HG03469 (cell line): ENCODE measurements at regions not wholly inside any gene's neighbourhood (a gene's known extent, or its start where the extent isn't known, plus 50 kb on each side); places are given as distances from the start of the nearest gene placed in this dataset.

Source experiments
- ATAC-seq: cut with Tn5 transposase; IDR thresholded peaks from one replicate; pipeline ENCODE4 v1.9.1; 2021; ENCODE audit warnings: mild to moderate bottlenecking, moderate library complexity, moderate number of reproducible peaks; ENCODE audit not compliant: unreplicated experiment

GRCh38 chr17:73973586-73974409 is 229.7 kb upstream of the RPL38 start:
- ATAC-seq = no peak

- ATAC-seq = no peak
Observed at GRCh38 chr17:73974536-73974935, 228.9 kb upstream of the RPL38 start.

DNA sequence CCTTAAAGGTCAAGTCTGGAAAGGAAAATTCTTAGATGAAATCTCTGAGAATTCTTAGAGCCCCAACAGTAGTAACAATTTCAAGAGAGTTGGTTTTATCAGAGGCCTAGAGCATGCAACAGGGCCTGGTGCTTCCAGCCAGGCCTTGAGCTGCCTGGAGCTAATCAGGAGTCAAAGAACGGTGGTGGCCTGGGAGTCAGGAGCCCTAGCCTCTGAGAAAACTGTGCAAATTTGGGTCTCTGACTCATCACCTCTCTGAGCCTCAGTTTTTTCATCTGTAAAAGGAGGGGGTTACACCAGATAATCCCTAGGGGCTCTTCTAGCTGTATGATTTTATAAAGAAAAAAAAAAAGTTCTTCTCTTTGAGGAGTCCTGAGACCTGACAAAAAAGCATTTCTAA is 227.3 kb upstream of the RPL38 start:
- ATAC-seq = no peak

DNA sequence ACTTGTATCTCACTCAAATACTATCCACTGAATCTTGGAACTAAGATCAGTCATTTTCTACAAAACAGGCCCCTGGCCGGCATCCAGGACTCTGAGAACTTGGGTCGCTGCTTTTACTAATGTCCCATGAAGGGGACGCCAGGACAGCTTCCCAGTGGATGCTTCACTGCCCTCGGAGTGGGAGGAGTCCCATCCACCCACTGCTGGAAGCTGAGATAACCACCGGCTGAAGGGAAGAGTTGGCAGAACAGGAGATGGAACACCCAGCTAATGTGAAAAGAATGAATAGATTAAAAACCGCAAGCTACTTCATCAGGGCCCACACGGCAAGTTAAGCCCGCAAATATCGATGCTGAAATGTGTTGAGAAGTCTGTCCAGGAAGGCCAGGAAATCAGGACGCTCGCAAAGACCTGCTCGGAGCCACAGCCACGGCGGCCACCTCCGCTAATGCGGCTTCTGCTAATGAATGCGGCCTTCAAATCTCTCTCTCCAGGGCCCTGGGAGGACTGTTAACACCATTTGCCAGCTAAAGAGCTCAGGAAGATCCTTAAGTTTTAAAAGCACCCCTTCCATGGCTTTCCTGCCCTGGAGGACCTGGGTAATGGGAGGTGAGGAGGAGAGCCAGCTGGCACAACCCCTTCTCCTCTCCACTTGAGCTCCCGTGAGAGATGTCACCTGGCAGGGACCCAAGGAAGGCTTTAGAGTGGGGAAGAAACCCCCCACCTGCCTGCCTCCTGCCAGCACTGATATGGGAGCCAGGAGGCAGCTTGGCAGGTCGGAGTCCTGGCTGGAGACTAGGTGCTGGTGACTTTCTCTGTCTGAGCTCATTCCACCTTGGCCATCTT is 226.6 kb upstream of the RPL38 start:
- no peak for ATAC-seq

DNA sequence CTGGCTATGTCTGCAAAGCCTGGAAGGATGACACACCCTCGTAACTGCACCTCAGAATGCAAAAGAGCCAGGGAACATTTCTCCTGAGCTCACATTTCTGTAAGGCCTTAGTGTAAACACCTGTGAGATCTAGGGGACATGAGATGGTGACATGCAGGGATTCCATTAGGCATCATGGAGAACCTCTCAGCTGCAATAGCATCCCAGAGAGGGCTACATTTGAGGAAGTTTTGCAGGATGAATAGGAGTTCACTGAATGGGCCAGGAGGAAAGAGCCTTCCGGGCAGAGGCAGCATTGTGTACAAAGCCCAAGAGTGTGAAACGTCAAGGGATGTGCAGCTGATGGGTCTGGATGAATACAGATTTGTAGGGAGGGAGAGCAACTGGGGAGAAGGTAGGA is 223.0 kb upstream of the RPL38 start:
- ATAC-seq = no peak

DNA sequence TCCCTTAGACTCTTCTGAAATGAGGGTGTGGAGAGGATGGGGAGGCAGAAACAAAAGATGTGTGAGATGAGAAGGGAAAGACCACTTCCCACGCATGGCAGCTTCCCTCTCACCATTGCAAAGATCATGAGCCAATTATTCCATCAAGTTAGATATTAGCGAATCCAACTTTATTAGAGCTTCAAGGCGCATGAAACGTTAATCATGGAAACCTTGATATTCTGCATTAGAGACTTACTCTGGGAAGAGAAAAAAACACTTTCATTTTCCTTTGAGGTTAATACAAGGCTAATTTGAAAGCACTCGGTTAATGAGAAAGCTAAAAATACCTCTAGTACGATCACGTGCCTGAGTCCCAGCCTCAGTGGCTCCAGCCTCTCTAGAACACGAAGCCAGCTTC is 220.6 kb upstream of the RPL38 start:
- ATAC-seq = no peak

GRCh38 chr17:73983621-73984400 is 219.7 kb upstream of the RPL38 start:
- ATAC-seq = no peak

DNA sequence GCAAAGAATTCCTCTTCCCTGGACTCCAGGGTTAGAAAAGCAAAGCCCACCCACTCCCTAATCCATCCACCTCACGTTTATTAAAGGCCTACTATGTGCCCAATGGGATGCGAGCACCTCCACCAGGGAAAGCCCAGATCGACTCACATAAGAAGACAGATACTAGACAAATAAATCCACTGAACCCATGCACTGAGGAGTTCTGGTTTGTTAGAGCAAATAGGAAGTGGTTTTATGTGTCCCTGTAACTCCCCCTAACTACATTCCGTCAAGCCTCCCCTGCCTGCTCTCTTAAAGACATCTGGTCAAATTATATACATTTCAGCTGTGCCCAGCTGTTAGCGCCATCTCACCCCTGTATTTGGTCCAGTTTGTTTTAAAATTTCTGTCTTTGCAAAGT is 218.5 kb upstream of the RPL38 start:
- ATAC-seq = no peak

DNA sequence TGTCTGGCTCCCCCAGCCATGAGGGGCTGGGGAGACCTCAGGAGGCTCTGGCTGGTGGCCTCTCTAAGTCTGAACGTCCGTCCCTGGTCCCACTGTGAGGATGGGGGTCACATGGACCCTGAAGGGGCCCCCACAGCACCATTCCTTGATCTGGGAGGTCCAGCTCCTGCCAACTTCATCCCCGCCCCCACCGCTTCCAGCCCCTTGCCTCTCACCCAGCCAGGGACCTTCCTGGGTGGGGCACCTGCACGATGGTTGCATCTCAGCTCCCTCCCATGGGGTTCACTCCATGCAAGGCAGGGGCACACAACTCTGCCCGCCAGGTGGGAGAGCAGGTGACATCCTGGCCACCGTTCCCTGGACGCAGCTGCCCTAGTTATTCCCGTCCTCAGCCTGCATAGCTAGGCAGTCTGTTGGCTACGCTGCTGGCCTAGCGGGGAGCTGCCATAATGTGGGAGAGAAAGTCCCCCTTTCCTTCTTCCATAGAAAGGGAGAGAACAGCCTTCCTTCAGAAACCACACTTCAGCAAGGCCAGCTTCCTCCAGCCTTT is 217.9 kb upstream of the RPL38 start:
- ATAC-seq = no peak

GRCh38 chr17:73986641-73987177 is 216.8 kb upstream of the RPL38 start:
- no peak for ATAC-seq

- no peak for ATAC-seq
Observed at GRCh38 chr17:73987395-73987794, 216.1 kb upstream of the RPL38 start.

DNA sequence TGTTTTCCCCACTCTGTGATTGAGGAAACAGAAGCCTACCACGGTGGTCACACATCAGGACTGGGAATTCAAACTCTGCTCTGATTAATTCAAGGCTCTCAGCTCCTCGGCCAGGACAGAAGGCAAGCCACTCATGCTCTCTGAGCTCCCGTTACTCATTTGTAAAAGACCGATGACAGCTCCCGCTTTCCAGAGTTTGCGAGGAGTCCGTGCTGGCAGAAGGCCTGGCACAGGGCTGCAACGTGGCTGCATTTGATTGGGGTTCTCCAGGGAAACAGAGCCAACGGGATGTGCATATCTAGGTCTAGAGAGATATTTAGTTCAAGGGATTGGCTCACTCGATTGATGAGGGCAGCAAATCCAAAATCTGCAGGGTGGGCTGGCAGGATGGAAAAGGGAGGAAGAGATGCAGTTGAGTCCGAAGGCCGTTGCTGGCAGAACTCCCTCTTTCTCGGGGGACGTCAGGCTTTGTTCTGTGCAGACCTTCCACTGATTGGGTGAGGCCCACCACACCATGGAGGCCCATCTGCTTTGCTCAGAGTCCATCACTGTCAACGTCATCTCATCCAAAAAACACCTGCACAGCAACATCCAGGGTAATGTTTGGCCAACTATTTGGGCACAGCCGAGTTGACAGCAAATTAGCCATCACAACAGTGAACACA is 215.5 kb upstream of the RPL38 start:
- ATAC-seq = no peak

DNA sequence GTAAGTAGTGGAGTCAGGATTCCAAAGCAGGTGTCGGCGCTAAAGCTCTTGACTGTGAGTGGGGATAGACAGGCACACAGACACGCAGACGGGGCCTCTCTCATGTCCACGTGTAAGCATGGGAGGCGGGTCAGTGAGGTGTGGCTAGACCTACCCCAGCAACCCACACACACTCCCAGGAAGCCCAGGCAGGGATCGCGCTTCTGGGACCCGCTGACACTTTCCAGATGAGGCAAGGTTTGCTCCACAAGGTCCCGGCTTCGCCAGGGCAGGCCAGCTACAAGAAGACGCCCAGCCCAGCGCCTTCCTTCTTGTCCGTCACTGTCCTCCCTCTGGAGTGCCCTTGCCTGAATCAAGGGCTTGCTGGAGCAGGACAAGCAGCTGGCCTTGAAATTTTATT is 213.8 kb upstream of the RPL38 start:
- ATAC-seq = no peak

DNA sequence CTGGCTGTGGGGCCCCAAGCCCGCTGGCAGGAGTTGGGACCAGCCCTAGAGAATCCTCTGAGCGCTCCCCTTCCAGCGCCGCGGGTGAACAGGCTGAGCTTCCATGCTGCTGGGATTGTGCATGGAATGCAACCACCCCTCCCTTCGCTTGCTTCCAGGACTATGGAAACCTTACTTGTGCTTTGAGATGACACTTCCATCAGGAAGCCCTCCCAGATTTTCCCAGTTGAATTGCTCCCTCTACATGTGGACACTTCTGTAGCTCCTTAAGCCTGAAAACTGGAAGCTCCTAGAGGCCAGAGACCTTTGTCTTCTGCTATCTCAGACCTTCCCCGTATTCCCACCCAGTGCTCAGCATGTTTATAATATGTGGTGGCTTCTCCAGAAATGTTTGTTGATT is 213.2 kb upstream of the RPL38 start:
- no peak for ATAC-seq

DNA sequence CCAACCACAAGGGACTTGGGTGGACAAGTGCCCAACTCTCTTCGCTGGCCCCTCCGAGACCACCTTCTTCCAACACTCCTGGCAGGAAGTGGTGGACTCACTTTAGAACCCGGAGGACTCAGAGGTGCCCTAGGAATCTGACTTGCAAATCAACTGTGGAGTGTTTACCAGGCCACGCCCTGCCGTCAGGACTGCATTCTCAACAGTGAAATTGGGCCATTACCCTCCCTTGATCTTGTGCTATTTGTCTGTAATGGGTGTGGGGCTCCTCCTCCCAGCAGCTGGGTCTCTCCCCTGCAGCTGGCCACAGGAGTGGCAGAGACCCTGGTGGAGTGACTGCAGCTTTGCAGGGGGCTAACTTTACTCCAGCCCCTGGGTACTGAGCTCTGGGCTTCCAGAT is 212.2 kb upstream of the RPL38 start:
- no peak for ATAC-seq

GRCh38 chr17:73994946-73995345 is 208.5 kb upstream of the RPL38 start:
- ATAC-seq = no peak

GRCh38 chr17:73997059-73997458 is 206.4 kb upstream of the RPL38 start:
- no peak for ATAC-seq

DNA sequence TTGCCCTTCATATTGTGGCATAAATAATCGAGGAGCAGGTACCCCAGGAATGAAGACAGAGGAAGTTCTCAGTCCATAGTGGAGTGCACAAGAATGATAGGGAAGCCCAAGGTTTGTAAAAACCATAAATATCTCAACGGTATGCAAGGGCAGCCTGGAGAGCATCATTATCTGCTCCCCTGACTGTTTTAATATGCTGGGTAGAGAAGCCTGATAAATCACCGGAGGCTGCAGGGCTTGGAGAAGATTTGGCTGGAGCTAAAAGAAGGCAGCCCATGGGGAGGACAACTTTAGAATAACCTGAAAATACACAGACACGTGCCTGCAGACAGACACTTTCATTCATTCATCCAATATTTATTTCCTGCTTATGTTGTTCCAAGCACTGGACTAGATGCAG is 205.2 kb upstream of the RPL38 start:
- no peak for ATAC-seq

DNA sequence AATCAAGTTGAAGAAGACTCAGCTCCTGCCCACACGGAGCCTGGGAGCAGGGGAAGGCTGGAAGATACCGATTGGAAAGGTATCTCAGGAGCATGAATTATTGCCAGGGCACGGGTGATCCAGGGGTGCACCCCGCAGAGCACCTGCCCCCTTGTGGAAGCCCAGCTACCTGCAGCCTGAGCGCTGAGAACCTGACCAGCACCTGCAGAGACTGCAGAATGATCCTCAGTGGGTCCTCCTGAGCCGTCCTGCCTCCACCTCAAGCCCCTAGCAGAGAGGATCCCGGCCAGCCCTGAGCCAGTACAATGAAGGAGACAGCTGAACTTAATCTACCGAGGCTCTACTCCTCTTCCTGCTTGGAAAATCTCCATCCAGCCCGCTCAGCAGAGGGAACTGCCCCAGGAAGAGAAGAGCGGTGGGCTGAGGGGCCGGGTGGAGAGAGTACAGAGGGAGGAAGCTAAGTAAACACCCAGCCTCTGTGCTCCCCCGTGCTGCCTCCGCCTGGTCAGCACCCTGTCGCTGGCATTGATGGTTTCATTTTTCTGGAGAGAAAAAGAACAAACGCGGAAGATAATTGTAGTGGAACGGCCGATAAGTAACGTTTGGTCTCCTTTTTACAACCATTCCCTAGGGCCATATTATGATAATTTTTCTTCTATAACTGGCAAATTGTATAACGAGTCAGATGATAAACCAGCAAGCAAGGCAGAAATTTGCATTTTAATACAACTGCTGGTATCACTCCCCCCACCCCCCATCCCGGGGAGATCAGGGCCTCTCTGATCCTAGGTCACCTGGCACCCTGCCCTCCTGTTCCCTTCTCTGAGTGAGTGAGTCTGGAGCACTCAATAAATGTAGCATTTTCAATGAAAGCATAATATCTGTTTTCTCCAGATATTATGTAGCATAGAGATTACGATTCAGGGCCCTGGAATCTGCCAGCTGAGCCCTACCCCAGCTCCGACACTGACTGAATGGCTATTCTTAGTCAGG is 204.5 kb upstream of the RPL38 start:
- ATAC-seq = no peak
